HepG2 (cell line): ENCODE measurements at regions not wholly inside any gene's neighbourhood (a gene's known extent, or its start where the extent isn't known, plus 50 kb on each side); places are given as distances from the start of the nearest gene placed in this dataset.

ENCODE experiments used
- ADNP ChIP-seq: sonication (generic); formaldehyde crosslinking; IDR thresholded peaks from 2 replicates; pipeline ENCODE4 v1.4.0; 2020; ENCODE audit warnings: missing genetic modification reagents
- CENPT ChIP-seq: sonication (generic); formaldehyde crosslinking; IDR thresholded peaks from 2 replicates; pipeline ENCODE4 v1.8.0; 2022; ENCODE audit warnings: low read depth, mild to moderate bottlenecking, moderate library complexity, missing genetic modification reagents
- CHD2 ChIP-seq: IDR thresholded peaks from 2 replicates; pipeline ENCODE4 v1.6.1; 2011; ENCODE audit warnings: low read depth, low read length, improper control_type of control experiment
- FOXM1 ChIP-seq: sonication (generic); formaldehyde crosslinking; IDR thresholded peaks from 2 replicates; pipeline ENCODE4 v1.5.0; 2020; ENCODE audit warnings: missing genetic modification reagents
- HNRNPH1 ChIP-seq: fragments of 200-400 bp; formaldehyde crosslinking; optimal IDR thresholded peaks from 2 replicates; pipeline ENCODE3; 2017; ENCODE audit warnings: mild to moderate bottlenecking, low read depth, low read length
- MBD4 ChIP-seq: IDR thresholded peaks from 2 replicates; pipeline ENCODE4 v1.6.1; 2012; ENCODE audit warnings: low read length, inconsistent platforms, borderline replicate concordance
- MTA1 ChIP-seq: sonication (generic); formaldehyde crosslinking; IDR thresholded peaks from 2 replicates; pipeline ENCODE4 v1.4.0; 2020; ENCODE audit warnings: missing genetic modification reagents, mild to moderate bottlenecking, borderline replicate concordance
- NFKB2 ChIP-seq: sonication (generic); formaldehyde crosslinking; IDR thresholded peaks from 2 replicates; pipeline ENCODE4 v1.4.0; 2020; ENCODE audit warnings: missing genetic modification reagents, borderline replicate concordance
- PTBP1 ChIP-seq: fragments of 200-400 bp; formaldehyde crosslinking; IDR thresholded peaks from 2 replicates; pipeline ENCODE4 v1.6.1; 2018; ENCODE audit warnings: low read length, low read depth; ENCODE audit not compliant: poor library complexity, severe bottlenecking
- RCOR2 ChIP-seq: IDR thresholded peaks from 2 replicates; pipeline ENCODE4 v1.6.1; 2016; ENCODE audit warnings: missing biosample characterization, missing genetic modification reagents
- SYNCRIP ChIP-seq: fragments of 200-400 bp; formaldehyde crosslinking; IDR thresholded peaks from 2 replicates; pipeline ENCODE4 v1.6.1; 2018; ENCODE audit warnings: mild to moderate bottlenecking, low read depth, low read length; ENCODE audit not compliant: insufficient read depth
- UBTF ChIP-seq: sonication (generic); formaldehyde crosslinking; IDR thresholded peaks from 2 replicates; pipeline ENCODE4 v1.4.0; 2020; ENCODE audit warnings: mild to moderate bottlenecking, missing genetic modification reagents
- XBP1 ChIP-seq: sonication (generic); formaldehyde crosslinking; IDR thresholded peaks from 2 replicates; pipeline ENCODE4 v1.5.0; 2020; ENCODE audit warnings: missing genetic modification reagents
- ZNF33A ChIP-seq: sonication (generic); formaldehyde crosslinking; IDR thresholded peaks from 2 replicates; pipeline ENCODE4 v1.5.1; 2020; ENCODE audit warnings: missing genetic modification reagents, mild to moderate bottlenecking, moderate library complexity, borderline replicate concordance
- ZNF558 ChIP-seq: sonication (generic); formaldehyde crosslinking; IDR thresholded peaks from 2 replicates; pipeline ENCODE4 v1.9.0; 2022; ENCODE audit warnings: mild to moderate bottlenecking, missing genetic modification reagents, borderline replicate concordance
- ZNF749 ChIP-seq: sonication (generic); formaldehyde crosslinking; IDR thresholded peaks from 2 replicates; pipeline ENCODE4 v1.8.0; 2022; ENCODE audit warnings: mild to moderate bottlenecking, missing genetic modification reagents, moderate library complexity, borderline replicate concordance
- ZNF768 ChIP-seq: sonication (generic); formaldehyde crosslinking; IDR thresholded peaks from 2 replicates; pipeline ENCODE4 v1.4.0; 2020; ENCODE audit warnings: missing genetic modification reagents
- ZSCAN25 ChIP-seq: sonication (generic); formaldehyde crosslinking; IDR thresholded peaks from 2 replicates; pipeline ENCODE4 v1.8.0; 2022; ENCODE audit warnings: mild to moderate bottlenecking, missing genetic modification reagents
- TF ChIP-seq, protein P1 (sequence below): sonication (generic); formaldehyde crosslinking; IDR thresholded peaks from 2 replicates; pipeline ENCODE4 v1.8.0; 2022; ENCODE audit warnings: mild to moderate bottlenecking, missing genetic modification reagents
- TF ChIP-seq, protein P2 (sequence below): IDR thresholded peaks from 2 replicates; pipeline ENCODE4 v1.6.1; 2016
- TF ChIP-seq, protein P3 (sequence below): sonication (generic); formaldehyde crosslinking; IDR thresholded peaks from 2 replicates; pipeline ENCODE4 v1.4.0; 2020; ENCODE audit warnings: mild to moderate bottlenecking, missing genetic modification reagents, borderline replicate concordance

DNA sequence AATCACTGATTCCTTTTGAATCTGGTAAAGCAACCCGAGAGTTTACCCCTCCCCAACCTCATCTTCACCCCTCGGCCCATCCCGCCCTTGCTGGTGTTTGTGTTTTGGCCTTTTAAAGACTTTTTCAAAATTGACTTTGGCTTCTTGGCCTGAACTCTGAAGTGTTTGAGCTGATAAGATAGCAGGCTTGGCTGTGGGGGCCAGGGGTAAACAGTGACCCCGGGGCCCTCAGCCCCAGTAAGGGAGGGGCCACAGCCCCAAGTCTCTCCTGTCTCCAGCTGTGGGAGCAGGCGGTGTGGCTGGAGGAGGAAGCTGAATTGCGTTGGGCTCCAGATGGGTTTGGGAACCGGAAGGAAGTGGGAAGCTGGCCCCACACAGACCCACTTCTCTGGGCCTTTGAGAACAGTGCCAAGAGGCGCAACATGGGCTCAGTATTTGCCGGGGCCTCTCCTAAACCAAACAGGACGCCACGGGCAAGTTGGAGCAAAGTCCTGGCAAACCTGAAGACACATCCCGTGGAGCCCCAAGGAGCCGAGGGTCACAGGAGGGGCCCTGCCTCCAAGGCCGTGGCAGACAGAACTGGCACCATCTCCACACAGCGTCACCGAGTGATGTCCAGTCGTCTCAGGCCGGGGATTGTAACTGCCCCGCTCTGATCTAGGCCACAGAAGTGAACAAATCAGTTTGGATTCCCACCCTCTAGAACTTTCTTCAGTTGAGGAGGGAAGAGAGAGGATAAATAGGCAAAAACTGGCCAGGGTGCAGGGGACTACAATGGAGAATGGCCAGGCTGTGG, 54.3 kb upstream of the PTPN1 start (continued):
- TF ChIP-seq CHD2: no peak
- no peak for TF ChIP-seq HNRNPH1
- no peak for TF ChIP-seq ADNP (CRISPR knock-in tag)
- TF ChIP-seq, protein P1, sequence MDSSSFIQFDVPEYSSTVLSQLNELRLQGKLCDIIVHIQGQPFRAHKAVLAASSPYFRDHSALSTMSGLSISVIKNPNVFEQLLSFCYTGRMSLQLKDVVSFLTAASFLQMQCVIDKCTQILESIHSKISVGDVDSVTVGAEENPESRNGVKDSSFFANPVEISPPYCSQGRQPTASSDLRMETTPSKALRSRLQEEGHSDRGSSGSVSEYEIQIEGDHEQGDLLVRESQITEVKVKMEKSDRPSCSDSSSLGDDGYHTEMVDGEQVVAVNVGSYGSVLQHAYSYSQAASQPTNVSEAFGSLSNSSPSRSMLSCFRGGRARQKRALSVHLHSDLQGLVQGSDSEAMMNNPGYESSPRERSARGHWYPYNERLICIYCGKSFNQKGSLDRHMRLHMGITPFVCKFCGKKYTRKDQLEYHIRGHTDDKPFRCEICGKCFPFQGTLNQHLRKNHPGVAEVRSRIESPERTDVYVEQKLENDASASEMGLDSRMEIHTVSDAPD (CRISPR knock-in tag): peak; percentile 98
- 0 out of 2 replicates have a peak, but pooled peaks have one; percentile 46 for TF ChIP-seq XBP1 (CRISPR knock-in tag)
- peak; percentile 79 for TF ChIP-seq PTBP1
- TF ChIP-seq FOXM1 (CRISPR knock-in tag): no peak; the same call in 1 of the 2 replicates
- TF ChIP-seq MTA1 (CRISPR knock-in tag): peak; percentile 100
- peak; percentile 74 for TF ChIP-seq ZNF768
- no peak for TF ChIP-seq CENPT (CRISPR knock-in tag)
- 0 out of 2 replicates have a peak, but pooled peaks have one; percentile 85 for TF ChIP-seq ZNF33A (CRISPR knock-in tag)
- TF ChIP-seq RCOR2: peak; percentile 99
- peak; percentile 81; the same call in 1 of the 2 replicates for TF ChIP-seq UBTF
- TF ChIP-seq ZNF749 (CRISPR knock-in tag): peak; percentile 74
- TF ChIP-seq, protein P2, sequence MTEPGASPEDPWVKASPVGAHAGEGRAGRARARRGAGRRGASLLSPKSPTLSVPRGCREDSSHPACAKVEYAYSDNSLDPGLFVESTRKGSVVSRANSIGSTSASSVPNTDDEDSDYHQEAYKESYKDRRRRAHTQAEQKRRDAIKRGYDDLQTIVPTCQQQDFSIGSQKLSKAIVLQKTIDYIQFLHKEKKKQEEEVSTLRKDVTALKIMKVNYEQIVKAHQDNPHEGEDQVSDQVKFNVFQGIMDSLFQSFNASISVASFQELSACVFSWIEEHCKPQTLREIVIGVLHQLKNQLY (CRISPR knock-in tag): peak; percentile 89
- no peak for TF ChIP-seq MBD4
- no peak for TF ChIP-seq SYNCRIP
- TF ChIP-seq ZSCAN25 (CRISPR knock-in tag): peak; percentile 88
- peak; percentile 90; the same call in 1 of the 2 replicates for TF ChIP-seq NFKB2 (CRISPR knock-in tag)
- no peak for TF ChIP-seq ZNF558 (CRISPR knock-in tag)
- TF ChIP-seq, protein P3, sequence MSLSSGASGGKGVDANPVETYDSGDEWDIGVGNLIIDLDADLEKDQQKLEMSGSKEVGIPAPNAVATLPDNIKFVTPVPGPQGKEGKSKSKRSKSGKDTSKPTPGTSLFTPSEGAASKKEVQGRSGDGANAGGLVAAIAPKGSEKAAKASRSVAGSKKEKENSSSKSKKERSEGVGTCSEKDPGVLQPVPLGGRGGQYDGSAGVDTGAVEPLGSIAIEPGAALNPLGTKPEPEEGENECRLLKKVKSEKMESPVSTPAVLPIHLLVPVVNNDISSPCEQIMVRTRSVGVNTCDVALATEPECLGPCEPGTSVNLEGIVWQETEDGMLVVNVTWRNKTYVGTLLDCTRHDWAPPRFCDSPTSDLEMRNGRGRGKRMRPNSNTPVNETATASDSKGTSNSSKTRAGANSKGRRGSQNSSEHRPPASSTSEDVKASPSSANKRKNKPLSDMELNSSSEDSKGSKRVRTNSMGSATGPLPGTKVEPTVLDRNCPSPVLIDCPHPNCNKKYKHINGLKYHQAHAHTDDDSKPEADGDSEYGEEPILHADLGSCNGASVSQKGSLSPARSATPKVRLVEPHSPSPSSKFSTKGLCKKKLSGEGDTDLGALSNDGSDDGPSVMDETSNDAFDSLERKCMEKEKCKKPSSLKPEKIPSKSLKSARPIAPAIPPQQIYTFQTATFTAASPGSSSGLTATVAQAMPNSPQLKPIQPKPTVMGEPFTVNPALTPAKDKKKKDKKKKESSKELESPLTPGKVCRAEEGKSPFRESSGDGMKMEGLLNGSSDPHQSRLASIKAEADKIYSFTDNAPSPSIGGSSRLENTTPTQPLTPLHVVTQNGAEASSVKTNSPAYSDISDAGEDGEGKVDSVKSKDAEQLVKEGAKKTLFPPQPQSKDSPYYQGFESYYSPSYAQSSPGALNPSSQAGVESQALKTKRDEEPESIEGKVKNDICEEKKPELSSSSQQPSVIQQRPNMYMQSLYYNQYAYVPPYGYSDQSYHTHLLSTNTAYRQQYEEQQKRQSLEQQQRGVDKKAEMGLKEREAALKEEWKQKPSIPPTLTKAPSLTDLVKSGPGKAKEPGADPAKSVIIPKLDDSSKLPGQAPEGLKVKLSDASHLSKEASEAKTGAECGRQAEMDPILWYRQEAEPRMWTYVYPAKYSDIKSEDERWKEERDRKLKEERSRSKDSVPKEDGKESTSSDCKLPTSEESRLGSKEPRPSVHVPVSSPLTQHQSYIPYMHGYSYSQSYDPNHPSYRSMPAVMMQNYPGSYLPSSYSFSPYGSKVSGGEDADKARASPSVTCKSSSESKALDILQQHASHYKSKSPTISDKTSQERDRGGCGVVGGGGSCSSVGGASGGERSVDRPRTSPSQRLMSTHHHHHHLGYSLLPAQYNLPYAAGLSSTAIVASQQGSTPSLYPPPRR (CRISPR knock-in tag): peak; percentile 99
